ENCODE measurements at regions not wholly inside any gene's neighbourhood (a gene's known extent, or its start where the extent isn't known, plus 50 kb on each side); places are given as distances from the start of the nearest gene placed in this dataset.

- TF ChIP-seq CTCF (IDR thresholded peaks at IDR 0.05) (no peak), EP300 (IDR thresholded peaks at IDR 0.05; ENCODE audit: low read depth) (no peak)
Observed at GRCh38 chr4:10977534-10977933, 293.0 kb upstream of the CLNK start.
